GM18858 (cell line): ENCODE measurements at regions not wholly inside any gene's neighbourhood (a gene's known extent, or its start where the extent isn't known, plus 50 kb on each side); places are given as distances from the start of the nearest gene placed in this dataset.

ENCODE experiments used
- ATAC-seq: cut with Tn5 transposase; IDR thresholded peaks from one replicate; pipeline ENCODE4 v1.9.1; 2021; ENCODE audit not compliant: unreplicated experiment

- ATAC-seq = no peak
Measured at GRCh38 chr5:4440536-4440935, 699.6 kb upstream of the ADAMTS16 start.

- no peak for ATAC-seq
Measured at GRCh38 chr5:4442221-4442620, 697.9 kb upstream of the ADAMTS16 start.

GRCh38 chr5:4447657-4448056 is 692.5 kb upstream of the ADAMTS16 start:
- ATAC-seq = no peak

- ATAC-seq = no peak
Measured at GRCh38 chr5:4453655-4454054, 686.5 kb upstream of the ADAMTS16 start.

GRCh38 chr5:4479426-4479825 is 660.7 kb upstream of the ADAMTS16 start:
- no peak for ATAC-seq

- no peak for ATAC-seq
Measured at GRCh38 chr5:4480528-4481349, 659.4 kb upstream of the ADAMTS16 start.

GRCh38 chr5:4487581-4487980 is 652.5 kb upstream of the ADAMTS16 start:
- ATAC-seq = no peak

GRCh38 chr5:4511996-4512656 is 628.0 kb upstream of the ADAMTS16 start:
- ATAC-seq = no peak

- no peak for ATAC-seq
Measured at GRCh38 chr5:4513381-4513780, 626.7 kb upstream of the ADAMTS16 start.

- ATAC-seq = no peak
Measured at GRCh38 chr5:4514067-4514648, 626.0 kb upstream of the ADAMTS16 start.

- no peak for ATAC-seq
Measured at GRCh38 chr5:4518903-4519672, 621.0 kb upstream of the ADAMTS16 start.

GRCh38 chr5:4520559-4520958 is 619.6 kb upstream of the ADAMTS16 start:
- no peak for ATAC-seq

- ATAC-seq = no peak
Measured at GRCh38 chr5:4523038-4523437, 617.1 kb upstream of the ADAMTS16 start.

- ATAC-seq = no peak
Measured at GRCh38 chr5:4531756-4532704, 608.1 kb upstream of the ADAMTS16 start.

- no peak for ATAC-seq
Measured at GRCh38 chr5:4532705-4533080, 607.4 kb upstream of the ADAMTS16 start.

GRCh38 chr5:4533457-4534105 is 606.5 kb upstream of the ADAMTS16 start:
- no peak for ATAC-seq

- no peak for ATAC-seq
Measured at GRCh38 chr5:4537489-4537888, 602.6 kb upstream of the ADAMTS16 start.

- ATAC-seq = no peak
Measured at GRCh38 chr5:4540375-4541173, 599.6 kb upstream of the ADAMTS16 start.

GRCh38 chr5:4541334-4541733 is 598.8 kb upstream of the ADAMTS16 start:
- no peak for ATAC-seq
